Spleen (tissue), 7 donors: ENCODE measurements at regions not wholly inside any gene's neighbourhood (a gene's known extent, or its start where the extent isn't known, plus 50 kb on each side); places are given as distances from the start of the nearest gene placed in this dataset.

Source experiments
- POLR2A ChIP-seq, 3 donors: fragments of 450-650 bp; IDR thresholded peaks; one replicate each; pipeline ENCODE4 v1.5.1; 2017; ENCODE audit warnings: antibody characterized with exemption in 3 of 3, mild to moderate bottlenecking in 1 of 3
- POLR2AphosphoS5 ChIP-seq, 3 donors: sonication (generic); formaldehyde crosslinking; IDR thresholded peaks; one replicate each; pipeline ENCODE4 v1.5.1; 2017; ENCODE audit warnings: antibody characterized with exemption in 3 of 3
- TF ChIP-seq, protein P1 (sequence below), 11 experiments: fragments of 200-600 bp in 7 of 11; fragments of 450-650 bp in 4 of 11; sonication (generic) in 4 of 11; IDR thresholded peaks in 8 of 11; conservative IDR thresholded peaks in 3 of 11; 1 replicate in 7 of 11; 2 replicates in 4 of 11; pipeline versions ENCODE4 v1.4.0 to v1.8.0; 2016 to 2021; ENCODE audit warnings: antibody characterized with exemption in 11 of 11, inconsistent platforms in 4 of 11, mild to moderate bottlenecking in 1 of 11
- donor health status: DM: no; HTN: no; CAD: no; lungs with moderate emphysema.
- donor health status: DM: no; HTN: no; CAD: no.
- donor health status: DM: no; HTN: no; CAD: no.

DNA sequence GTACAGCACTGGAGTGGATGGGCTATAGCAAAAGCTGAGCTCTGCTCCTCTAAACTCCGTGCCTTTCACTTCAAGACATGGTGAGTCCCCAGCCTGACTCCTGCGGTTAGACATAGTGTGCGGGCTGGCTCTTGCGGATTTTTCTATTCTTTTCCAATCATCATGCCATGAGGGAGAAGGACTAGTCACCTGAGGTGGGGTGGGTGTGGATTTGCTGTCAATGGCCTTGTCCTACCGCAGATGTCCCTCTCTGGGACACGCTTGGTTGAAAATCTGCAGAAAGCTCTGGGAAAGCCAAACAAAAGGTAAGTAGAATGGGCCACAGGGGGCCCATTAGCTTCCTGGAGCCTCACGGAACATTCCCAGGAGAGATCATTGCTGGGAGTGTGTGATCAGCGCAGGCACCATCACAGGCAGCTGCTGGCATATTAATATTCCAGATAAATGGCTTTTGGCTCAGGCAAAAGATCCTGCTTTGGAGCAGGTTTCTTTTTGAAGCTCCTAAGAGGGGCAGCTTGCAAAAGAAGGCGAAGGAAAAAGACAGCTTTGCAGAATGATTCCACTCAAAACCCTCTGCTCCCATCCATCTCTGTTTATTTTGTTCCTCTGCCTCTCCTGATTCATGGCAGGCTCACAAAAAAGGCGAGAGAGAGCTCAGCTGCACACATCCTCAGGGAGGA is 509.0 kb upstream of the ZMIZ1 start:
- TF ChIP-seq, protein P1, sequence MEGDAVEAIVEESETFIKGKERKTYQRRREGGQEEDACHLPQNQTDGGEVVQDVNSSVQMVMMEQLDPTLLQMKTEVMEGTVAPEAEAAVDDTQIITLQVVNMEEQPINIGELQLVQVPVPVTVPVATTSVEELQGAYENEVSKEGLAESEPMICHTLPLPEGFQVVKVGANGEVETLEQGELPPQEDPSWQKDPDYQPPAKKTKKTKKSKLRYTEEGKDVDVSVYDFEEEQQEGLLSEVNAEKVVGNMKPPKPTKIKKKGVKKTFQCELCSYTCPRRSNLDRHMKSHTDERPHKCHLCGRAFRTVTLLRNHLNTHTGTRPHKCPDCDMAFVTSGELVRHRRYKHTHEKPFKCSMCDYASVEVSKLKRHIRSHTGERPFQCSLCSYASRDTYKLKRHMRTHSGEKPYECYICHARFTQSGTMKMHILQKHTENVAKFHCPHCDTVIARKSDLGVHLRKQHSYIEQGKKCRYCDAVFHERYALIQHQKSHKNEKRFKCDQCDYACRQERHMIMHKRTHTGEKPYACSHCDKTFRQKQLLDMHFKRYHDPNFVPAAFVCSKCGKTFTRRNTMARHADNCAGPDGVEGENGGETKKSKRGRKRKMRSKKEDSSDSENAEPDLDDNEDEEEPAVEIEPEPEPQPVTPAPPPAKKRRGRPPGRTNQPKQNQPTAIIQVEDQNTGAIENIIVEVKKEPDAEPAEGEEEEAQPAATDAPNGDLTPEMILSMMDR (IDR thresholded peaks at IDR 0.05 in 8 of 11, conservative IDR thresholded peaks at IDR 0.05 in 3 of 11), result no peak
- TF ChIP-seq POLR2A (IDR thresholded peaks at IDR 0.05) (no peak), POLR2AphosphoS5 (IDR thresholded peaks at IDR 0.05) (no peak)
